Neural cell (in vitro differentiated cells): ENCODE measurements at regions not wholly inside any gene's neighbourhood (a gene's known extent, or its start where the extent isn't known, plus 50 kb on each side); places are given as distances from the start of the nearest gene placed in this dataset.

Source experiments
- CTCF ChIP-seq: fragments of 450-650 bp; IDR thresholded peaks from 2 replicates; pipeline ENCODE4 v1.5.1; 2014; ENCODE audit warnings: antibody characterized with exemption, mild to moderate bottlenecking, moderate library complexity; ENCODE audit not compliant: poor library complexity, severe bottlenecking
- EP300 ChIP-seq: fragments of 450-650 bp; conservative IDR thresholded peaks from 2 replicates; pipeline ENCODE4 v1.6.1; 2014; ENCODE audit warnings: antibody characterized with exemption, mild to moderate bottlenecking, moderate library complexity; ENCODE audit not compliant: poor library complexity, severe bottlenecking
- EZH2 ChIP-seq: fragments of 200-600, 300-800 bp; shearing (Covaris generic), sonication (generic); IDR thresholded peaks from 2 replicates; pipeline ENCODE4 v1.6.1; 2014; ENCODE audit warnings: antibody characterized with exemption, low read length, borderline replicate concordance, mild to moderate bottlenecking; ENCODE audit not compliant: insufficient read depth, poor library complexity, severe bottlenecking
- MXI1 ChIP-seq: fragments of 450-650 bp; conservative IDR thresholded peaks from 2 replicates; pipeline ENCODE4 v1.6.1; 2014; ENCODE audit warnings: antibody characterized with exemption, mild to moderate bottlenecking; ENCODE audit not compliant: poor library complexity, severe bottlenecking
- POLR2AphosphoS5 ChIP-seq: IDR thresholded peaks from 2 replicates; pipeline ENCODE4 v1.6.1; 2012
- RAD21 ChIP-seq: fragments of 450-650 bp; conservative IDR thresholded peaks from 2 replicates; pipeline ENCODE4 v1.6.1; 2014; ENCODE audit warnings: antibody characterized with exemption, mild to moderate bottlenecking, moderate library complexity

GRCh38 chr4:31023742-31024141, 303.6 kb downstream of the PCDH7 start:
- no peak for TF ChIP-seq MXI1
- TF ChIP-seq EZH2: no peak
- no peak for TF ChIP-seq CTCF
- TF ChIP-seq POLR2AphosphoS5: no peak
- TF ChIP-seq EP300: no peak
- TF ChIP-seq RAD21: no peak
